GM18873 (cell line): ENCODE measurements at regions not wholly inside any gene's neighbourhood (a gene's known extent, or its start where the extent isn't known, plus 50 kb on each side); places are given as distances from the start of the nearest gene placed in this dataset.

Experiments
- ATAC-seq: cut with Tn5 transposase; IDR thresholded peaks from one replicate; pipeline ENCODE4 v1.9.1; 2021; ENCODE audit warnings: mild to moderate bottlenecking, moderate library complexity, moderate number of reproducible peaks; ENCODE audit not compliant: unreplicated experiment, low FRiP score

DNA sequence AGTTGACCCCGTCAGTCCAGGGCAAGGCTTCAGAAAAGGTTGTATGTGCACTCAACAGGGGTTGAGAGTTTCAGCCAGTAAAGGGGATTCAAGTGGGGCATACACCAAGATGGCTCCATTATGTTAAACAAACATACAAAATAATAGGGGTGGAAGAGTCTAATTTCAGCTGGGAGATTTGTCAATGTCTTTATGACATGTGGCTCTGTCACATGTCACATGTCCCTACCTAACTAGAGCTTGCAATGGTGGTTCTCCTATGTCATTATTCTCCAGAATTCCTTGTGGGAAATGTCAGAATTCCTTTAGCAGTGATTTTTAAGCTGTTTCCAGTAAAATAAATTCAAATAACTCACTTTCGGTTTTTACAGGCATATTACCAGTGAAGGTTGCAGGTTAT is 392.0 kb upstream of the ADGRL4 start:
- no peak for ATAC-seq

DNA sequence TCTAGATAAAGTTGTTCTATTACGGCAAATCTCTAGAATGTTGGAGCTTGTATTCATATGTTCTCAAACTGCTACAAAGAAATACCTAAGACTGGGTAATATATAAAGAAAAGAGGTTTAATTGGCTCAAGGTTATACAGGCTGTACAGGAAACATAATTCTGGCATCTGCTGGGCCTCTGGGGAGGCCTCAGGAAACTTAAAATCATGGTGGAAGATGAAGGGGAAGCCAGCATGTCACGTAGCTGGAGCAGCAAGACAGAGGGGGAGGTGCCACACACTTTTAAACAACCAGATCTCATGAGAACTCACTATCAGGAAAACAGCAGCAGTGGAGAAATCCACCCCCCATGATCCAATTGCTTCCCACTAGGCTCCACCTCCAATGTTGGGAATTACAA is 390.4 kb upstream of the ADGRL4 start:
- no peak for ATAC-seq

DNA sequence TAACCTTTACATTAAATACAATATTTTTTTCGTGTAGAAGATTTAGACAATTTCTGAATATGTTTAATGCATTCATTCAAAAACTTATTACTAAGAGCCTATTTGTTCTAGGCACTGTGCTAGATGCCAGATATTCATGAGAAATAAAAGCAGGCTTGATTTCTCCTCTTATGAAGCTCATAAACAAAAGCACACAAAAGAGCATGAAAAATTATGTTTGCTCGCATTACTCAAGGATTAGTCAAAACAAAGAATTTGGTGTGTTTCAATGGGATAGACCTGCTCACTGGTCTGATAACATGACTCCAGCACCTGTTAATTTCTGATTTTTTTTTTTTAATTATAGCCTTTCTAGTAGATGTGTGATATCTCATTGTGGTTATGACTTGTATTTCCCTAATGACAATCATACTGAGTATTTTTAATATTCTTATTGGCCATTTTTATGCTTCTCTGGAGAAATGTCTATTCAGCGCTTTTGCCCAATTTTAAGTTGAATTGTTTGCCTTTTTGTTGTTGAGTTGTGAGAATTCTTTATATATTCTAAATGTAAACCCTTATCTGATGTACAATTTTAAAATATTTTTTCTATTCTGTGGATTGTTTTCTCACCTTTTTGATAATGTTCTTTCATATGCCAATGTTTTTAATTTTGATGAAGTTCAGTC is 382.3 kb upstream of the ADGRL4 start:
- no peak for ATAC-seq

DNA sequence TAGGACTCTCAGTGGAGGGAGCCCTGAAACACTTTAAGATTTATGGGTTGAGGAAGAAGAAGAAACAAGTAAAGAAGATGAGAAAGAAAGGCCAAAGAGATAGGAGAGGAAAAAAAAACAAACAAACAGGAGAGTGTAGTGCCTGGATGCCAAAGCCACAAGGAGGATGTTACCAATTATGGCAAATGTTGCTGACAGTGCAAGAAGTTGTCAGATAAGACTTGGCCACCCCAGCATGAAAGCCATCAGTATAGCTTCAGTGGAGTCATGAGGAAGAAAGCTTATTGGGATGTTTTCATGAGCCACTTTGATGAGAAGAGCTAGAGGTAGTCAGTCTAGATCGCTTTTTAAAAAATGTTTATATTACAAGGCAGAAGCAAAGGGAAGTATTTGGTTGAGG is 380.2 kb upstream of the ADGRL4 start:
- no peak for ATAC-seq

DNA sequence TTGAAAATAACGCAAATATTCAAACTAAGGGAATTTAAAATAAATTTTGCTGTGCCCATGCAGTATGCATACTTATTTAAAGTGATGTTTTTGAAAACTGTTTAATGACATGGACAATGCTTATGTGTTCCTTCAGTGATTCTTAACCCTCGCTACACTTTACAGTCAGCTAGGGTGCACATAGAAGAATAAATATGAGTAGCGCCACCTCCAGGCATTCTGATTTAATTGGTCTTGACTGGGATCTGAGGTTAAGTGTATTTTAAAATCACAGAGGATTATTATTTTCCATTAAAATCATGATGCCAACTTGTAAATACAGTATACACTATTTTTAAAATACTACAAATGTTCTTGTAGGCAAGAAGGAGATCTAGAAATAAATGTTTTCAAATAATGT is 373.5 kb upstream of the ADGRL4 start:
- no peak for ATAC-seq

DNA sequence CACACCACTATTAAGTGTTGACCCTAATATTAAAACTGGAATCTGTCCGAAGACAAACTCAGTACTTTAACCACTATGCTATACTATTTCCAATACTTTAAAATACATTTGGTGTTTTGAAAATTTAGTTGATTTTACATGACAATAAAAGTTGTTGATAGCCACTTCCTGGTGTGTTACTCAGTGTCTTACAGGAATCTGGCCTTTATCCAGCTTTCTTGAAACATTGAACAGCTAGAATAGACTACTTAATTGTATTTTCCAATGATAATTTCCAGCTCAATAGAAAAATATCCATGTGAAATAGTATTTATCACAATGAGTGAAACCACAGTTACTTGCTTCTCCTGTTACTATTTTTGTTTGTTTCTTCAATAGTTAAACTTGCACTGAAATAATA is 369.6 kb upstream of the ADGRL4 start:
- ATAC-seq: no peak

DNA sequence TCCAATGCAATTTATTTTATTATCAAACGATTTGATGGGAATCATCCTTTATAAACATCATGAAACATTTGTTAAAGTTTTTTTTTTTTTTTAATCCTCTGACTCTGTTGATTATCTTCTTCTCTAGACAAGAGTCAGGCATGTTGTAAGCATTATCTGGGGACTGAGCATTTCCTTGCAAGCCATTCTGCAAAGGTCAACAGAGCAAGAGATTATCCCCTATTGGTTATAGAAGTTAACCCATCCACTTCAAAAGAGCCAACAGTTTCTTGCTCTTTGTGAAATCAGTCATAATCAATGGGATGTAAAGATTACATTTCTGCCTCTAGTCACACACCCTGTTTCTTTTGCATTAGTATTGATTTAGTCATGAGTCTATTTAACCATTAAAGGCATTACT is 368.8 kb upstream of the ADGRL4 start:
- ATAC-seq: no peak

DNA sequence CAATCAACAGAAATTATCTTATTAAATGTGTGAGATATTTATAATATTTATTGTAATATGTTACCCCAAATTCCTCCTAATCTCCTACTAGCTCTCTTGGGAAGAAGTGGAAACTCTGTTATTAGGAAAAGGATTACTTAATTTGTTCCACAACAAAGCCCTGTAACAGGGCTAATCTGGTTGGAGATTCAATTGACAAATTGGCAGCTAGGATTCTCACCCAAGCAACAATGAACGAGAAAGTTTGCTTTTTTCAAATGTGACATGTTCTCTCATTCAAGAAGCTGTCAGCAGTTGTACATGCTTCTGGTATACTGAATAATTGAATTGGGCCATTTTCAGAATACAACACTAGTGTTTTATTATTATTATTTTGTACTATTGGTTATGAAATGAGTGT is 367.9 kb upstream of the ADGRL4 start:
- ATAC-seq: no peak

DNA sequence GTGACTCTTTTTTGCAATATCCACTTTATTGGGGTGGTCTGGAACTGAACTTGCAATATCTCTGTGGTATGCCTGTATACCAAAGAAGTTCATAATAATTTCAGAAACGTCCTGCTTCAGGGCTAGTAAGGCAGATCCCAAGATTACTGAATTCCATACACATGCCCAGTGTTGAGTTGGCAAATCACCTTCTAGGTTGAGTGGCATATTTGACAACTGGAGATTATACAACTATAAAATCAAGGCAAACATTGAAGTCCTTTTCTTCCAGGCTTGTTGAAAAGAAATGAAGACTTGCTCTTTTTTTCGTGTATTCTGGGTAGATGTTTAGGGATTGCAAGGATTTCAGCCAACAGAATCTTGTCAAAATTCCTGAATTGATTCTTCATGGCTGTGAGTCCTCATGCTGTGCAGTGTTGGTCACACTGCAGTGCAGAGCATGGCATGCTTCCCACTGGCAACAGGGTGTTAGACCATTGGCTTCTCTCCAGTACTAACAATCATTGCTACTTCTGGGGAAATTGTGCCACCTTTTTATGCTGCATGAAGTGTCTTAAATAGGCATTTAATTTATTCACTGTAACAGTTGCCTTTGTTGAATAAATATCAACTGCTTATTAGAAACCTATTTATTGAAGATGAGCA is 367.1 kb upstream of the ADGRL4 start:
- ATAC-seq: no peak

DNA sequence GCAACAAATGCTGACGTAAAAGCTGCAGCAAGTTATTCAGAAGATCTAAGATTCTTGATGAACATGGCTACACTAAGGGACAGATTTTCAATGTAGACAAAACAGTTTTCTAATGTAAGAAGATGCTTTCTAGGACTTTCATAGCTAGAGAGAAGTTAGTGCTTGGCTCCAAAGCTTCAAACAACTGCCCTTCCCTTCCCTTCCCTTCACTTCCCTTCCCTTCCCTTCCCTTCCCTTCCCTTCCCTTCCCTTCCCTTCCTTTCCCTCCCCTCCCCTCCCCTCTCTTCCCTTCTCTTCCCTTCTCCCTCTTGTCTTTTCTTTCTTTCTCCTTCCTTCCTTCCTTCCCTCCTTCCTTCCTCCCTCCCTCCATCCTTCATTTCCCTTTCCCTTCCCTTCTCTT is 365.3 kb upstream of the ADGRL4 start:
- ATAC-seq: no peak

DNA sequence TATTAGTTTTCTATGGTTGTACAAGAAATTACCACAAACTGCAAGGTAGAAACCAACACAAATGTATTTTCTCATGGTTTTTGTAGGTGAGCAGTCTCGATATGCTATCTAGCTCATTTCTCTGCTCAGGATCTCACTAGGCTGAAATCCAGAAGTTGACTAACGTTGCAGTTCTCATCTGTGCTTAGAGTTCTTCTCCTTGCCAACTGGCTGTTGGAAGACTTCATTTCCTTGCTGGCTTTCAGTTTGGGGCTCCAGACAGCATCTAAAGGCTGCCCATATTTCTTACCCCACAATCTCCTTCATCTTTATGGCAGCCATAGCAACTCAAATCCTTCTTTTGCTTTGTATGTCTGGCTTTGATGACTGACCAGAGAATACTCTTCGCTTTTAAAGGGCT is 362.6 kb upstream of the ADGRL4 start:
- ATAC-seq: no peak

DNA sequence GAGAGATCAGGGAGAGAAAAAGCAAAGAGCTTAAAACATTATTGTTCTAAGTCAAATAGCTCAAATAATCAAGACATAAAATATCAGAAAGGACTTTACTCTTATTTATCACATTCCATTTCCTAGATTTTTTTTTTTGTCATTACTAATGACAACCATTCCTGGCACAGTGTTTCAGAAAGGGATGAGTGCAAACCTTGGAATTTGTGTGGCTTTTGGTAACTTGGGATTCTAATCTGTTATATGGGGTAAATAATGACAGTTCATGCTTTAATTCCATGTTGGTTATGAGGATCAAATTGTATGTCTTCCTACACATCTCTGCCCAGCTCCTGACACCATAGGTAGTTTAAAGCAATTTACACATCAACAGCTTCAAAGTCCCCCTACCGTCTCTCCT is 358.4 kb upstream of the ADGRL4 start:
- ATAC-seq: no peak

DNA sequence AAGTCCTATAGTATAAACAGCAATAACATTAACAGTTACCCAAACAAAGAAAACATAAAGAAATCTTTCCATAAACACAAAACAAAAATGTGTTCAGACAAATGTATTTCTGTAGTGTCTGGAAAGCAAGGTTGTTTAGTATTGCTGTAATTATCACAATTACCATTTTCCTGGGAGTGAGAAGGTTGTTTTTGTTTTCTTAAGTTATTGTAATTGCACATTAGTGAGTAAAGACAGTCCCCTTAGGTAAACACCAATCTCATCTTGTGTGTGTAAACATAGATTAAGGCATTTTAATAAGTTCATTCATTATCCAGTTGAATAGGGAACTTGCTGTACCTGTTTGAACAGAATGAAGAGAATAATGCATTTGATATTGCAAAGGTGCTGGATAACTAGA is 356.9 kb upstream of the ADGRL4 start:
- no peak for ATAC-seq

DNA sequence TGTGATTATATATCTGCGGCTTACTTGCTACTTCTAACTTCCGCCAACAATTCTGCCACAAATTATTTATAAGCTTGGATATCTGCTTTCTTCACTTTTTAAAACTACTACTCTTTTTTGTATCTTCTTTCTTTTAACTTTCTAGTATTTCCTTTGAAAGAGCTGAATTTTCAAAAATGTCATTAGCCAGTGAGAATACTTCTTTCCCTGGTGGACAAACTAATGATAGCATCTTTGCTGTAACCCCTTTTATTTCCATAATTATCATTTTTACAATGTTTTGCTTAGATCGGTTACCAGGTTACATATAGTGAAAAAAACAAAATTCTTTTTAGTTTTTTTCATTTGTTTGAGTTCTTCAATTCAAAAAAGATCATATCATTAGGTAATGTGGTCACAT is 355.9 kb upstream of the ADGRL4 start:
- ATAC-seq: no peak

DNA sequence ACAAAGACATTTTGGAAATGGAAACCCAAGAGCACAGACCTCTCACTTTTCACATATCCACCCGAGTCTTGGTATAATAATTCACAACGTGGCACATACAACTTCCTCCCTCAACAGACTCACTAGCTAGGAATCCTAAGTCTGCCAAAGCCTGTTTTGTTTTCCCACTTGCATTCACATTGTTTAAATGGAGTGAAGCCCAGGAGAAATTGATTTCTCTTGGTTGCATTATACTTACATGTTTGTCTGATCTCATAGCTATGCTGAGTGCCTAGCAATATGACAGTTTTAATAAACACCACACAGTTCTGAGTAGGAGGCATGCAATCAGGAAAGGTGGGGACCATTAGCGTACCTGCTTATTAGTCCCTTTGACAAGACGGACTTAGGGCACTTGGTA is 348.6 kb upstream of the ADGRL4 start:
- no peak for ATAC-seq

DNA sequence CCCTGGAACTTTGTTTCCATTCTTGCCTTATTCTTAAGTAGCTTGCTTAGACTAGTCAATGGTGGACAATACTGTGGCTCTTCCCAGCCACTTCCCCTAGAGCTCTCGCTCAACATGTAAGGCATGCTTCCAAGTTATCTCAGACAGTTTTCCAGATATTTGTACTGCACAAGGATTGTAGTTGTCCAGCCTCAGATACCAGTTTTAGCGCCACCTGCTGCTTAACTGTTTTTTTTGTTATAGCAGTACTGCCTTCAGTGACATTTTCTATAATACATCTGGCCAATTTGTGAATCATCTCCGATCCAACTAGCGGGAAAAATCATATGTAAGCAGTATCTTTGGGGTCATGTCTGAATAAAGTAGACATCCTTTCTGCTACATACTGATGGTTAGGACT is 346.7 kb upstream of the ADGRL4 start:
- ATAC-seq: no peak

DNA sequence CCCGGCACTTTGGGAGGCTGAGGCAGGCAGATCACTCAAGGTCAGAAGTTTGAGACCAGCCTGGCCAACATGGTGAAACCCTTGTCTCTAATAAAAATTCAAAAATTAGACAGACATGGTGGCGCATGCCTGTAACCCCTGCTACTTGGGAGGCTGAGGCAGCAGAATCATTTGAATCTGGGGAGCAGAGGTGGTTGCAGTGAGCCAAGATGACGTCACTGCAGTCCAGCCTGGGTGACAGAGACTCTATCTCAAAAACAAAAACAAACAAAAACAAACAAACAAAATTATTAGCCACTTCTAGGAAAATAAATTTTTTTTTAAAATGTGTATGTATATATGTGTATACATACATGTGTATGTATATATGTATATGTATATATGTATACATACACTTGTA is 320.3 kb upstream of the ADGRL4 start:
- ATAC-seq: no peak

DNA sequence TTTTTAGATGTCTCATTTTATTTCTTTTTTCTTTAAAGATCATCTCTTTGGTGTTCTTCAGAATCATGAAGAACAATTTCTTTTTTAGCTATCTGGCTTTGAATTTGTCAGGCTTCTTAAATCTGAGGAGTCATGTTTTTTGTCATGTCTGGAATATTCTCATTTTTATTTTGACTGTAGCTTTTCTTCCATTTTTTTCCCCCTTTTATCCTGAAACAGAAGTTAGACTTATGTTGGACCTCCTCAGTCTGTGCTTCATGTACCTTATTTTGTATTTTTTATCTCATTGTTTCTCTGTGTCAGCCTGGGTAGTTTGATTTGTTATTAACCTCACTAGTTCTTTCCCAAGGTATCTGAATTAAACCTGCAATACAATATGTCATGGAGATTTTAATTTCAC is 319.2 kb upstream of the ADGRL4 start:
- no peak for ATAC-seq

DNA sequence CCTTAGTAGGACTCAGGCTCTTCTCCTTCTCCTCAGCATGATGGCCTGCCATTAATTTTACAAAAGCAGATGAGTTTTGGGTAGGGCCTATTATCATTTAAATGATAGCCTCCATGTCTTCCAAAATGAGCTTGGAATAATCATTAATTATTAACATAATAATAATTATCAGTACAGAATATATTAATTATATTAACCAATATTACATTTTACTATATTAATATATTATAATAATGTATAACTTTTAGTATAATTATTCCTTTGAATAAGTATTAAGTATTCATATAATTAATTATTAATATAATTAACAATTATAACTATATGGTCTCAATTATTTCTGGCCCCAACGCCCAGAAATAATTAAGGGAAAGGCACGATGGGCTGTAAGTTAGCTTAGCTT is 318.6 kb upstream of the ADGRL4 start:
- ATAC-seq: no peak

DNA sequence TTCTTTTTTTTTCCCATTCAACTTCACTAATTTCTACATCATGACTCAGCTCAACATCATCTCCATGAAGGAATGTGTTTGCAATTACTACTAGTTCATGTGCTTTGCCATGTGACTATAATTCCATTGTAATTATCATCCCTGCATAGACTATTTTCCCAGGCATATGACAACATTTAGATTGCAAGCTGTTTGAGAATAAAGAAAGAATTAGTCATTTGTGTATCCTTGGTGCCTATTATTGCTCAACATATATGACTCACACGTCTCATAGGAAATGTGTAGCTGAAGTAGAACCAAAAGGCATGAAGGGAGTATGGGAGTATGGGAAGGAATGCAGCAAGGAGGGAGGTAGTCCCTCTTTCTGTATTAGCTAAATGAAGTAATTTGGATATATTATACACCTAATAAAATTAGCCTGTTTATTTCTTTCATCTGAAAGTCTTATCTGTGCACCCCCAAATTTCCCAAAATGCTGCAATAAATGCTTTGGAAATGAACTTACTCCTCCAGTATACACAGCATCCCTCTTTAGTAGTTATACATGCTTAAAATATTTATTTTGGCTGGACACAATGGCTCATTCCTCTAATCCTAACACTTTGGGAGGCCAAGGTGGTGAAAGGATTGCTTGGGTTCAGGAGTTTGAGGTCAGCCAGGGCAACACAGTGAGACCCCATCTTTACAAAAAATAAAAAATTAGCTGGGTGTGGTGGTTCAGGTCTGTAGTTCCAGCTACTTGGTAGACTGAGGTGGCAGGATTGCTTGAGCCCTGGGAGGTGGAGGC is 316.9 kb upstream of the ADGRL4 start:
- no peak for ATAC-seq

DNA sequence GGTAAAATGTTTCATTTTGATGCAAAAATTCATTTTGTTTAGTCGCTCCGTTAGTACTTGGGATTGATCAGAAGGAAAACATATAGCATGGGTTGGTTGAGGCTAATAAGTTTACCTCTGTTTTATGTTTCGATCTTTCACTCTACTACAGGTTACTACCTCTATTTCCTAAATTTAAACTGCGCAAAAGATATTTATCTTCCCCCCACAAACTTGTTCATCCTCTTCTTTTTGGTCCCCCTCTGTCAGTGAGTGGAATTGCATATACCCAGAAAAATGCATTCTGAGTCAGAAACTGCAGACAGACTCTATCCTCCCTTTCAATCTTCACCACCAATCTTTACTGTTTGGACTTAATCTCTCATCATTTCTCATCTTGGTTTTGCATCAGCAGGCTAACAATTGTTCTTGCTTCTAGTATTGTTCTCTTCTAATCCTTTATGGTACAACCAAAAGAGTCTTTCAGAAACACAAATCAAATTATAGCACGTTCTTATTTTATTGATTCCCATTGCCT is 316.0 kb upstream of the ADGRL4 start:
- ATAC-seq: no peak

DNA sequence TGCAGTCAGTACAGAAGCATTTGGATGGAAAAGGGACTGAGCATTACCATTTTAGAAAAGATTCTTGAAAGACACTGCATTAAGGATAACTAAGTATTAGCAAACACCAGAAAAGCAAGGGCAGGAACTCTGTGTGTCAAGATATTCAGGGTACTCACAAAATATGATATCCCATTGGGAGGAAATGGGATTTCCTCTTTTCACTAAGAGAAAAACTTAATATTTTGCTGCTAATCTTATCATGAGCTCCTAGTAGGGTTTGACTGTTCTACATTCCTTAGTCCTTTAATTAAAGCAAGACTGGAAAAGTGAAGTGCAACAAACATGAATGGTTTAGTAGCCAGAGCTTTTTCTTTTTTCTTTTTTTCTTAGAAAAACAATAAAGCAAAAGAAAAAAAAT is 305.9 kb upstream of the ADGRL4 start:
- ATAC-seq: no peak
